ENCODE measurements at regions not wholly inside any gene's neighbourhood (a gene's known extent, or its start where the extent isn't known, plus 50 kb on each side); places are given as distances from the start of the nearest gene placed in this dataset.

GRCh38 chr11:40029391-40029790 lies 1430.1 kb downstream of the LRRC4C start:
- TF ChIP-seq, protein P1, sequence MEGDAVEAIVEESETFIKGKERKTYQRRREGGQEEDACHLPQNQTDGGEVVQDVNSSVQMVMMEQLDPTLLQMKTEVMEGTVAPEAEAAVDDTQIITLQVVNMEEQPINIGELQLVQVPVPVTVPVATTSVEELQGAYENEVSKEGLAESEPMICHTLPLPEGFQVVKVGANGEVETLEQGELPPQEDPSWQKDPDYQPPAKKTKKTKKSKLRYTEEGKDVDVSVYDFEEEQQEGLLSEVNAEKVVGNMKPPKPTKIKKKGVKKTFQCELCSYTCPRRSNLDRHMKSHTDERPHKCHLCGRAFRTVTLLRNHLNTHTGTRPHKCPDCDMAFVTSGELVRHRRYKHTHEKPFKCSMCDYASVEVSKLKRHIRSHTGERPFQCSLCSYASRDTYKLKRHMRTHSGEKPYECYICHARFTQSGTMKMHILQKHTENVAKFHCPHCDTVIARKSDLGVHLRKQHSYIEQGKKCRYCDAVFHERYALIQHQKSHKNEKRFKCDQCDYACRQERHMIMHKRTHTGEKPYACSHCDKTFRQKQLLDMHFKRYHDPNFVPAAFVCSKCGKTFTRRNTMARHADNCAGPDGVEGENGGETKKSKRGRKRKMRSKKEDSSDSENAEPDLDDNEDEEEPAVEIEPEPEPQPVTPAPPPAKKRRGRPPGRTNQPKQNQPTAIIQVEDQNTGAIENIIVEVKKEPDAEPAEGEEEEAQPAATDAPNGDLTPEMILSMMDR (IDR thresholded peaks at IDR 0.05; ENCODE audit: low read length): no peak
- TF ChIP-seq EZH2 (optimal IDR thresholded peaks at IDR 0.05; ENCODE audit: low read depth, low read length): no peak
- no peak for TF ChIP-seq EZH2phosphoT487 (IDR thresholded peaks at IDR 0.05; ENCODE audit: low read length)
